ENCODE measurements at regions not wholly inside any gene's neighbourhood (a gene's known extent, or its start where the extent isn't known, plus 50 kb on each side); places are given as distances from the start of the nearest gene placed in this dataset.

GRCh38 chr18:48488388-48488850, 50.4 kb upstream of the CTIF start:
- Mint-ChIP-seq H3K4me1 (no peaks in the 10 kb centered on the region), H3K27ac (no peak overlapping the region), H3K4me3 (no peak overlapping the region), H3K36me3 (no peaks in the 10 kb centered on the region), H3K9me3 (no peaks in the 10 kb centered on the region), H3K27me3 (peaks cover 15% of the 10 kb centered on the region)

DNA sequence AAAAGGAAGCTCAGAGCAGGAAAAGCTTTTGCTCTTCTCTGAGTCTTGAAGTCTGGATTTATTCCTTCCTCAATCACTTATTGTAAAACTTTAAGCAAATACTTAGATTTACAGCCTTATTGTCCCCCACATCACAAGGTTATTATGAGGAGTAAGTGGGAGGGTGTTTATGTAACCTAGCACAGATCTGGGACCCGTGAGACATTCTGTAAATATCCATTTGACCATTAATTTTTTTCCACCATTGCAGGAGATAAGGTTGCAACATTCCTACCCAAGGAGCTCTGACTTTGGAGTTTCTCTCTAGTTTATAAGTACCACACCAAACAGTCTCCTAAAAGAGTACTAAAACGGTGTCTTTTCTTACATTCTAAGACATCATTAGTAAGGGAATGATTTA, 52.1 kb upstream of the CTIF start:
- H3K27ac Mint-ChIP-seq, result no peak overlapping the region
- no peaks in the 10 kb centered on the region for H3K36me3 Mint-ChIP-seq
- no peaks in the 10 kb centered on the region for H3K4me1 Mint-ChIP-seq
- H3K9me3 Mint-ChIP-seq, result no peaks in the 10 kb centered on the region
- H3K4me3 Mint-ChIP-seq, result no peak overlapping the region
- H3K27me3 Mint-ChIP-seq, result peaks cover 9% of the 10 kb centered on the region

GRCh38 chr18:48485828-48486405, 52.9 kb upstream of the CTIF start:
- no peak overlapping the region for H3K27ac Mint-ChIP-seq
- H3K27me3 Mint-ChIP-seq, result peaks cover 7% of the 10 kb centered on the region
- no peaks in the 10 kb centered on the region for H3K36me3 Mint-ChIP-seq
- H3K9me3 Mint-ChIP-seq, result no peaks in the 10 kb centered on the region
- H3K4me1 Mint-ChIP-seq, result no peaks in the 10 kb centered on the region
- H3K4me3 Mint-ChIP-seq, result no peak overlapping the region

DNA sequence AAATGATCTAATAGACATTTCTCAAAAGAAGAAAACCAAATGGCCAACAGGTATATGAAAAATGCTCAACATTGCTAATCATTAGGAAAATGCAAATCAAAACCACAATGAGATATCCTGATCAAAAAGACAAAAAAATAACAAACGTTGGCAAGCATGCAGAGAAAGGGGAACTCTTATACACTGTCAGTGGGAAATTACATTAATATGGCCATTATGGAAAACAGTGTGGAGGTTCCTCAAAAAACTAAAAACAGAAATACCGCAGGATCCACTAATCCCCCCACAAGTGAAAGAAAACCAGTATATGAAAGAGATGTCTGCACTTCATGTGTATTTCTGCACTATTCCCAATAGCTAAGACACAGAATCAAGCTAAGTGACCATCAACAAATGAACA, 57.7 kb upstream of the CTIF start:
- Mint-ChIP-seq H3K27me3 (peaks cover 2% of the 10 kb centered on the region), H3K4me1 (no peaks in the 10 kb centered on the region), H3K9me3 (peaks cover 0 to 2% (median 0%) of the 10 kb centered on the region in 3 donors), H3K36me3 (no peaks in the 10 kb centered on the region), H3K27ac (no peak overlapping the region), H3K4me3 (no peak overlapping the region)

GRCh38 chr18:48479531-48479930, 59.3 kb upstream of the CTIF start:
- no peaks in the 10 kb centered on the region for H3K36me3 Mint-ChIP-seq
- no peaks in the 10 kb centered on the region for H3K4me1 Mint-ChIP-seq
- peaks cover 0 to 2% (median 0%) of the 10 kb centered on the region in 3 donors for H3K9me3 Mint-ChIP-seq
- H3K4me3 Mint-ChIP-seq, result no peak overlapping the region
- H3K27me3 Mint-ChIP-seq, result peaks cover 2% of the 10 kb centered on the region
- H3K27ac Mint-ChIP-seq, result no peak overlapping the region

DNA sequence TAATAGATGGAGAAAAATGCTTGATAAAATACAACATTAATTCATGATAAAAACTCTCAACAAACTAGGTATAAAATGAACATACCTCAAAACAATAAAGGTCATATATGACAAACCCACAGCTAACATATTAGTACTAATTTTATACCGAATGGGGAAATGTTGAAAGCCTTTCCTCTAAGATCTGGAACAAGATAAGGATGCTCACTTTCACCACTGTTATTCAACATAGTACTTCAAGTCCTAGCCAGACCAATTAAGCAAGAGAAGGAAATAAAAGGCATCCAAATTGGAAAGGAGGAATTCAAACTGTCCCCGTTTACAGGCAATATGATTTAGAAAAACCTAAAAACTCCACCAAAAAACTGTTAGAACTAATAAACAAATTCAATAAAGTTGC, 61.5 kb upstream of the CTIF start:
- H3K4me1 Mint-ChIP-seq, result no peaks in the 10 kb centered on the region
- H3K27me3 Mint-ChIP-seq, result peaks cover 2% of the 10 kb centered on the region
- no peak overlapping the region for H3K4me3 Mint-ChIP-seq
- H3K36me3 Mint-ChIP-seq, result peaks cover 1% of the 10 kb centered on the region
- no peak overlapping the region for H3K27ac Mint-ChIP-seq
- peaks cover 2% of the 10 kb centered on the region in 3 donors for H3K9me3 Mint-ChIP-seq

- Mint-ChIP-seq H3K4me3 (no peak overlapping the region), H3K27me3 (peaks cover 2% of the 10 kb centered on the region), H3K36me3 (peaks cover 3% of the 10 kb centered on the region), H3K4me1 (no peaks in the 10 kb centered on the region), H3K9me3 (peaks cover 2 to 6% (median 4%) of the 10 kb centered on the region in 3 donors), H3K27ac (no peak overlapping the region)
Measured at GRCh38 chr18:48476550-48476917, 62.3 kb upstream of the CTIF start.

DNA sequence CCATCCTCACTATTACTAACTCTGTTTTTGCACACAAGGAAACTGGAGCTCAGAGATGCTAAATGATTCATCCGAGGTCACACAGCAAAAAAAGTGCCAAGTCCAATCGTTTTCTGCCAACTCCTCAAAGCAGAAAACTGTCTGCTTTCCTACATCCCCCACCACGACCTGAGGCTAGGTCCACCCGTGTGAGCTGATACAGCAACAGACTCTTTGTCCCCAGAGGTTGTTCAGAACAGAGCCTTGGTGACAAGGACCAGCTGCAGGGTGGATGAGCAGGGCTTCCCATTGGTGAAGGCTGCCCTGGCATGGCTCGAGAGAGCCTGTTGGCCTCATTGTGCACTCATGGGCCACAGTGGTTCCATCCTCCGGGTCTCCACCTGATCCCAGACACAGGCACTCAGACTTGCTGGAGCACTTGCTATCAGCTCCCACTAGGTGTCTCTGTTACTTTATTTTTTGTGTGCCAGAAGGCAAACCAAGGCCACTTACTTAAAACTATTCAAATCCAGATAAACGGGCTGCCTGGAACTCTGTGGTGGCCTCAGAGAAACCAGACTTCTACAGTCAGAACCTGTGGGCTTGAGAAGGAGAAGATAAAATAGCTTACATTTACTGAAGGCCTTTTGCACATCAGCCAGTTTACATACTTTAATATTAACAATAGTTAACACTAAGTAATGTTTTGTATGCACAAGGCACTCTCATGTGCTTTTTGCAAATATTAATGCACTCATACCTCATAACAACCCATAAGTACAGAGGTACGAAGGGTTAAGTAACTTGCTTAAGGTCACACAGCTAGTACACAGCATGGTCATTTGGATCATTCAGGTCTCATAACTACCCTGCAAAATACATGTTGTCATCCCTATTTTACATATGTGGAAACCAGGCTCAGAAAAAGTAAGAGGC, 62.9 kb upstream of the CTIF start:
- peaks cover 4% of the 10 kb centered on the region for H3K27me3 Mint-ChIP-seq
- no peak overlapping the region for H3K4me3 Mint-ChIP-seq

GRCh38 chr18:48473816-48474215, 64.6 kb upstream of the ZBTB7C start:
- H3K4me1 Mint-ChIP-seq, result no peaks in the 10 kb centered on the region
- H3K27ac Mint-ChIP-seq, result no peak overlapping the region
- peaks cover 3% of the 10 kb centered on the region for H3K36me3 Mint-ChIP-seq

More for the DNA sequence above, 62.9 kb upstream of the CTIF start:
- Mint-ChIP-seq H3K4me1 (no peaks in the 10 kb centered on the region), H3K27ac (no peak overlapping the region), H3K9me3 (peaks cover 2 to 6% (median 4%) of the 10 kb centered on the region in 3 donors), H3K36me3 (peaks cover 3% of the 10 kb centered on the region)

GRCh38 chr18:48472610-48473009, 63.4 kb upstream of the ZBTB7C start:
- Mint-ChIP-seq H3K36me3 (peaks cover 3% of the 10 kb centered on the region), H3K9me3 (peaks cover 0 to 6% (median 4%) of the 10 kb centered on the region in 3 donors), H3K27ac (no peak overlapping the region), H3K27me3 (peaks cover 12% of the 10 kb centered on the region), H3K4me1 (no peaks in the 10 kb centered on the region), H3K4me3 (no peak overlapping the region)

More at GRCh38 chr18:48473816-48474215, 64.6 kb upstream of the ZBTB7C start:
- peaks cover 2 to 6% (median 4%) of the 10 kb centered on the region in 3 donors for H3K9me3 Mint-ChIP-seq
- H3K4me3 Mint-ChIP-seq, result no peak overlapping the region
- H3K27me3 Mint-ChIP-seq, result peaks cover 7% of the 10 kb centered on the region

DNA sequence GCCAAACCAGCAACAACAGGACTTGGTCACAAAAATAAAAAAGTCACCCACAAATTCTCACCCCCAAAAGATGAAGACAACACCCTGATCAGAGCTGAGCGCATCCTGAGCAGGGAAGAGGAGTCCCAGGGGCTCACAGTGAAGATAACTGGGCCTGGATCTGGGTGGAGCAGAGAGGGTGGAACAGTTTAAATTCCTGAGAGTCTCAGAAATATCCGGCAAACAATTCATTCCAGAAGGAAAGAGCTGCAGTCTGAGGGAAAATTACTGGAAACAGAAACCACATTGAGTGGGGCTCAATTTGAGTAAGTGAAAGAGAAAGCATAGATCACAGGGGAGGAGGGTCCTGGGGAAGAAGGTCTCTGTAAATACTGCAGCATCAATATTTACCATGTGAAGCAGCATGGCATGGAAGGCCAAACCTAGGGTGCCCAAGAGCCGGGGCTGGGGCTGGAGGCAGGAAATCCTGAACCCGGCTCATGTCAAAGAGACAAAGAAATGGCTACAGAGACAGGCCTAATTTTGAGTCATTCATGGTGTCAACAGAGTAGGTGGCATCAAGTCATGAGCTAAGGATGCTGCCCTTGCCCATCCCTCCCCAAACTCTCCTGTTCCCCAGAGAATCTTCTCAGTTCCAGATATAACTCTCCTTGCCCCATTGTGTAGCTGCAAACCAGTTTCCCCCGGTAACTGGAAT, 61.4 kb upstream of the ZBTB7C start:
- H3K9me3 Mint-ChIP-seq, result peaks cover 0 to 6% (median 4%) of the 10 kb centered on the region in 3 donors
- peaks cover 18% of the 10 kb centered on the region for H3K27me3 Mint-ChIP-seq
- peak overlapping the region in 1 of 4 donors; percentile 75 for H3K4me3 Mint-ChIP-seq
- no peaks in the 10 kb centered on the region for H3K4me1 Mint-ChIP-seq
- H3K27ac Mint-ChIP-seq, result peak overlapping the region in 1 of 3 donors; percentile 45
- H3K36me3 Mint-ChIP-seq, result peaks cover 3% of the 10 kb centered on the region

GRCh38 chr18:48468151-48468550, 59.0 kb upstream of the ZBTB7C start:
- peaks cover 6% of the 10 kb centered on the region for H3K36me3 Mint-ChIP-seq
- H3K27ac Mint-ChIP-seq, result no peak overlapping the region
- H3K4me1 Mint-ChIP-seq, result no peaks in the 10 kb centered on the region
- peaks cover 0 to 6% (median 4%) of the 10 kb centered on the region in 3 donors for H3K9me3 Mint-ChIP-seq
- no peak overlapping the region for H3K4me3 Mint-ChIP-seq
- peaks cover 18% of the 10 kb centered on the region for H3K27me3 Mint-ChIP-seq

- Mint-ChIP-seq H3K27me3 (peaks cover 16% of the 10 kb centered on the region), H3K27ac (no peak overlapping the region), H3K4me1 (no peaks in the 10 kb centered on the region), H3K4me3 (no peak overlapping the region), H3K36me3 (peaks cover 5% of the 10 kb centered on the region), H3K9me3 (peaks cover 0 to 2% (median 1%) of the 10 kb centered on the region in 3 donors)
Measured at GRCh38 chr18:48467231-48467630, 58.0 kb upstream of the ZBTB7C start.

DNA sequence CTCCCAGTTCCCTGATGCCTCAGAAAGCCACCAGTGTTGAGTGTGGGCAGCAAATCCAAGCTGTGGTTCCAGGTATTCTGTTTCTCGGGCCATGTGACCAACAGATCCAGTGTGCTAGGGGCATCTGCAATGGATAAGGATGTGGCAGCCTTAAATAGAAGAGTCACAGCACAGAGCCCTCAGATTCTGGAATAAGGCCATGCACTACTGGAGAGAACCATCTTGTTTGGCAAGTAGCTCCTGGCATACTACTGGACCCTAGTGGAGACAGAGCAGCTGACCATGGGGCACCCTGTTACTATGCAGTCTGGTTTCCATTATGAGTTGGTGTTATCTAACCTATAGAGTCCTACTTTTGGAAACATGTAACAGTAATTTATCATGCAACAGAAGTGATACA, 53.3 kb upstream of the ZBTB7C start:
- no peaks in the 10 kb centered on the region for H3K9me3 Mint-ChIP-seq
- peaks cover 7% of the 10 kb centered on the region for H3K27me3 Mint-ChIP-seq
- H3K27ac Mint-ChIP-seq, result no peak overlapping the region
- H3K4me3 Mint-ChIP-seq, result no peak overlapping the region
- no peaks in the 10 kb centered on the region for H3K4me1 Mint-ChIP-seq
- H3K36me3 Mint-ChIP-seq, result peaks cover 3% of the 10 kb centered on the region

GRCh38 chr18:48460929-48461583, 51.9 kb upstream of the ZBTB7C start:
- Mint-ChIP-seq H3K27me3 (peaks cover 5% of the 10 kb centered on the region), H3K27ac (no peak overlapping the region), H3K36me3 (peaks cover 3% of the 10 kb centered on the region), H3K4me1 (no peaks in the 10 kb centered on the region), H3K4me3 (no peak overlapping the region), H3K9me3 (no peaks in the 10 kb centered on the region)

Measured in IgD-negative memory B cell (primary cell).